OCI-LY1 (cell line): ENCODE measurements at regions not wholly inside any gene's neighbourhood (a gene's known extent, or its start where the extent isn't known, plus 50 kb on each side); places are given as distances from the start of the nearest gene placed in this dataset.

ENCODE experiments used
- H2AFZ ChIP-seq: fragments of 200-600 bp; sonication (generic), shearing (Covaris generic); 2 replicates; pipeline ENCODE4 v1.6.0; 2014; ENCODE audit warnings: antibody characterized with exemption, mild to moderate bottlenecking, low read length
- H3F3A ChIP-seq: fragments of 200-600 bp; sonication (generic), shearing (Covaris generic); 2 replicates; pipeline ENCODE4 v1.6.0; 2014; ENCODE audit warnings: mild to moderate bottlenecking, antibody characterized with exemption, low read length, moderate library complexity; ENCODE audit not compliant: insufficient read depth
- H3K27ac ChIP-seq: fragments of 200-600 bp; sonication (generic); 2 replicates; pipeline ENCODE4 v1.5.1; 2014; ENCODE audit warnings: low read length, mixed run types, mild to moderate bottlenecking, low read depth; ENCODE audit not compliant: poor library complexity, severe bottlenecking
- H3K27me3 ChIP-seq: fragments of 200-600 bp; sonication (generic); 2 replicates; pipeline ENCODE4 v1.6.0; 2014; ENCODE audit warnings: antibody characterized with exemption, mild to moderate bottlenecking, low read length, moderate library complexity; ENCODE audit not compliant: insufficient read depth
- H3K36me3 ChIP-seq: fragments of 200-600 bp; sonication (generic); 2 replicates; pipeline ENCODE4 v1.6.1; 2014; ENCODE audit warnings: mild to moderate bottlenecking, antibody characterized with exemption, low read length, moderate library complexity, mixed read lengths; ENCODE audit not compliant: insufficient read depth
- H3K4me1 ChIP-seq: fragments of 200-600 bp; sonication (generic); 2 replicates; pipeline ENCODE4 v1.5.1; 2014; ENCODE audit warnings: mild to moderate bottlenecking, low read length, moderate library complexity; ENCODE audit not compliant: insufficient read depth, severe bottlenecking
- H3K4me2 ChIP-seq: fragments of 200-600 bp; sonication (generic), shearing (Covaris generic); 2 replicates; pipeline ENCODE4 v1.6.1; 2014; ENCODE audit warnings: low read length
- H3K4me3 ChIP-seq: fragments of 200-600 bp; sonication (generic); 2 replicates; pipeline ENCODE4 v1.5.1; 2014; ENCODE audit warnings: low read length, low read depth, mild to moderate bottlenecking, mixed read lengths; ENCODE audit not compliant: poor library complexity, severe bottlenecking
- H3K79me2 ChIP-seq: fragments of 200-600 bp; shearing (Covaris generic); 2 replicates; pipeline ENCODE4 v1.6.1; 2016; ENCODE audit warnings: mixed run types, low read length, mixed read lengths; ENCODE audit not compliant: insufficient read depth
- H3K9ac ChIP-seq: fragments of 200-600 bp; sonication (generic), shearing (Covaris generic); 2 replicates; pipeline ENCODE4 v1.6.1; 2014; ENCODE audit warnings: mild to moderate bottlenecking, low read length, mixed read lengths
- H3K9me2 ChIP-seq: fragments of 200-600 bp; sonication (generic), shearing (Covaris generic); 2 replicates; pipeline ENCODE4 v1.6.1; 2014; ENCODE audit warnings: low read depth, mild to moderate bottlenecking, low read length, mixed read lengths
- H3K9me3 ChIP-seq: fragments of 200-600 bp; shearing (Covaris generic); 2 replicates; pipeline ENCODE4 v1.6.1; 2014; ENCODE audit warnings: low read length, mixed read lengths
- H4K20me1 ChIP-seq: fragments of 200-600 bp; sonication (generic), shearing (Covaris generic); 2 replicates; pipeline ENCODE4 v1.6.0; 2016; ENCODE audit warnings: mild to moderate bottlenecking, low read length; ENCODE audit not compliant: insufficient read depth
- EZH2 ChIP-seq: fragments of 200-600 bp; sonication (generic), shearing (Covaris generic); IDR thresholded peaks from 2 replicates; pipeline ENCODE4 v1.8.0; 2017; ENCODE audit warnings: borderline replicate concordance, mixed run types, mild to moderate bottlenecking, antibody characterized with exemption, low read length, moderate library complexity, mixed read lengths
- TF ChIP-seq, protein P1 (sequence below): fragments of 200-600 bp; sonication (generic), shearing (Covaris generic); IDR thresholded peaks from 2 replicates; pipeline ENCODE4 v1.5.1; 2017; ENCODE audit warnings: mild to moderate bottlenecking, antibody characterized with exemption, low read length, moderate library complexity, mixed read lengths

DNA sequence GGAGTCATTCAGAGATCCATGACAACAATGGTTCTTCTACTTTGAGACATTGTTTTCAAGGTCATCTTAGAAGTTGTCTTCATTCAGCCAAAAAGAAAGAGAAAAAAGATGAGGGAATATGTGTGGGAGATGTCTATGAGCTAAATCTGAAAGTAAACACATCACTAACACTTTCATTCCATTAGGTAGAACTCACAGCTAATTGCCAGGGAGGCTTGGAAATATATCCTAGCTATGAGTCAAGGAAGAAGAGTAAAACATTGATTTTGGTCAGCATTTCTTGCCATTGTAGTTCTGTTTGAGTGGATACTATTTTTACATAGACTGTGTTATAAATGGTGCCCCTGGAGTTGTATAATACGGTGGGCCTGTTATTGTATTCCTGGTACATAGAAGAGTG, 316.4 kb upstream of the MYOCD start:
- no peaks in the 10 kb centered on the region for H3K79me2 ChIP-seq
- no peaks in the 10 kb centered on the region for H3F3A ChIP-seq
- H3K9me3 ChIP-seq: no peaks in the 10 kb centered on the region
- no peaks in the 10 kb centered on the region for H4K20me1 ChIP-seq
- no peaks in the 10 kb centered on the region for H3K9me2 ChIP-seq
- no peaks in the 10 kb centered on the region for H3K27me3 ChIP-seq
- no peaks in the 10 kb centered on the region for H3K36me3 ChIP-seq
- no peak overlapping the region for H3K4me2 ChIP-seq
- H3K9ac ChIP-seq: no peak overlapping the region
- no peaks in the 10 kb centered on the region for H3K4me1 ChIP-seq
- H3K4me3 ChIP-seq: no peak overlapping the region
- H3K27ac ChIP-seq: no peak overlapping the region
- no peak for TF ChIP-seq EZH2
- TF ChIP-seq, protein P1, sequence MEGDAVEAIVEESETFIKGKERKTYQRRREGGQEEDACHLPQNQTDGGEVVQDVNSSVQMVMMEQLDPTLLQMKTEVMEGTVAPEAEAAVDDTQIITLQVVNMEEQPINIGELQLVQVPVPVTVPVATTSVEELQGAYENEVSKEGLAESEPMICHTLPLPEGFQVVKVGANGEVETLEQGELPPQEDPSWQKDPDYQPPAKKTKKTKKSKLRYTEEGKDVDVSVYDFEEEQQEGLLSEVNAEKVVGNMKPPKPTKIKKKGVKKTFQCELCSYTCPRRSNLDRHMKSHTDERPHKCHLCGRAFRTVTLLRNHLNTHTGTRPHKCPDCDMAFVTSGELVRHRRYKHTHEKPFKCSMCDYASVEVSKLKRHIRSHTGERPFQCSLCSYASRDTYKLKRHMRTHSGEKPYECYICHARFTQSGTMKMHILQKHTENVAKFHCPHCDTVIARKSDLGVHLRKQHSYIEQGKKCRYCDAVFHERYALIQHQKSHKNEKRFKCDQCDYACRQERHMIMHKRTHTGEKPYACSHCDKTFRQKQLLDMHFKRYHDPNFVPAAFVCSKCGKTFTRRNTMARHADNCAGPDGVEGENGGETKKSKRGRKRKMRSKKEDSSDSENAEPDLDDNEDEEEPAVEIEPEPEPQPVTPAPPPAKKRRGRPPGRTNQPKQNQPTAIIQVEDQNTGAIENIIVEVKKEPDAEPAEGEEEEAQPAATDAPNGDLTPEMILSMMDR: no peak
- H2AFZ ChIP-seq: no peak overlapping the region

- no peaks in the 10 kb centered on the region for H3K36me3 ChIP-seq
- H3K9me2 ChIP-seq: no peaks in the 10 kb centered on the region
- no peaks in the 10 kb centered on the region for H3K4me1 ChIP-seq
- H3K79me2 ChIP-seq: no peaks in the 10 kb centered on the region
- H3F3A ChIP-seq: no peaks in the 10 kb centered on the region
- H3K9me3 ChIP-seq: no peaks in the 10 kb centered on the region
- no peak overlapping the region for H3K27ac ChIP-seq
- no peak overlapping the region for H2AFZ ChIP-seq
- no peak overlapping the region for H3K9ac ChIP-seq
- no peak for TF ChIP-seq EZH2
- TF ChIP-seq, protein P1: no peak
- no peaks in the 10 kb centered on the region for H3K27me3 ChIP-seq
- H4K20me1 ChIP-seq: no peaks in the 10 kb centered on the region
- no peak overlapping the region for H3K4me2 ChIP-seq
- no peak overlapping the region for H3K4me3 ChIP-seq
Observed at GRCh38 chr17:12352127-12352526, 313.6 kb upstream of the MYOCD start.

GRCh38 chr17:12357600-12357999, 308.1 kb upstream of the MYOCD start:
- Histone ChIP-seq H3K27ac (no peak overlapping the region), H4K20me1 (no peaks in the 10 kb centered on the region), H3K9ac (no peak overlapping the region), H3K4me2 (no peak overlapping the region), H3K9me3 (no peaks in the 10 kb centered on the region), H2AFZ (no peak overlapping the region), H3K9me2 (no peaks in the 10 kb centered on the region), H3F3A (no peaks in the 10 kb centered on the region), H3K4me1 (no peaks in the 10 kb centered on the region), H3K79me2 (no peaks in the 10 kb centered on the region), H3K36me3 (no peaks in the 10 kb centered on the region), H3K27me3 (no peaks in the 10 kb centered on the region), H3K4me3 (no peak overlapping the region)
- no peak for TF ChIP-seq EZH2
- TF ChIP-seq, protein P1: no peak
